ENCODE measurements at regions not wholly inside any gene's neighbourhood (a gene's known extent, or its start where the extent isn't known, plus 50 kb on each side); places are given as distances from the start of the nearest gene placed in this dataset.
"Not testable (repeated sequence)": the region's sequence is repeated elsewhere in the genome, so short reads cannot be mapped to it uniquely, and the experiment has no call there.

GRCh38 chr9:42951239-42951638, 767.8 kb downstream of the SPATA31A6 start:
- intact Hi-C loops (cut with micrococcal nuclease; ENCODE audit: unreplicated experiment); H4K20me1 ChIP-seq (ENCODE audit: insufficient read depth, low read length); H3K36me3 ChIP-seq (replicated peaks in 1 of 2; ENCODE audit: control insufficient read depth in 1 of 2, insufficient read depth in 2 of 2, low read length in 2 of 2); FAIRE-seq; H3K4me3 ChIP-seq (replicated peaks in 1 of 3; ENCODE audit: insufficient read depth in 1 of 3, low read depth in 2 of 3, low read length in 3 of 3); H2AFZ ChIP-seq (ENCODE audit: low read length); H3K79me2 ChIP-seq (ENCODE audit: insufficient read depth, low read length); H3K4me2 ChIP-seq (ENCODE audit: low read depth, low read length); in situ Hi-C loops (cut with HindIII; ENCODE audit: extremely low pct_ligation_motif_present, low pct_unique_long_range_greater_than_20kb); BruUV-seq (replicated peaks); H3K9me3 ChIP-seq (ENCODE audit: low read length); H3K27me3 ChIP-seq (ENCODE audit: control insufficient read depth in 1 of 2, insufficient read depth in 2 of 2, low read length in 2 of 2); H3K9ac ChIP-seq (ENCODE audit: insufficient read depth, low read depth, low read length); POLR2A ChIA-PET; H3K4me1 ChIP-seq (ENCODE audit: insufficient read depth, low read length); H3K27ac ChIP-seq (ENCODE audit: extremely low read length, insufficient read depth, low read length); CTCF ChIA-PET (ENCODE audit: low intra/inter-chr PET ratio, low total read pairs): not testable (repeated sequence)
- peak; percentile 1 for DNase-seq (ENCODE audit: low spot score)
- peak; percentile 76 for ATAC-seq
- WGBS (ENCODE audit: low lambda C conversion rate) = no CpG with 5 or more reads among the region's 2 CpGs
- TF ChIP-seq, protein P1, sequence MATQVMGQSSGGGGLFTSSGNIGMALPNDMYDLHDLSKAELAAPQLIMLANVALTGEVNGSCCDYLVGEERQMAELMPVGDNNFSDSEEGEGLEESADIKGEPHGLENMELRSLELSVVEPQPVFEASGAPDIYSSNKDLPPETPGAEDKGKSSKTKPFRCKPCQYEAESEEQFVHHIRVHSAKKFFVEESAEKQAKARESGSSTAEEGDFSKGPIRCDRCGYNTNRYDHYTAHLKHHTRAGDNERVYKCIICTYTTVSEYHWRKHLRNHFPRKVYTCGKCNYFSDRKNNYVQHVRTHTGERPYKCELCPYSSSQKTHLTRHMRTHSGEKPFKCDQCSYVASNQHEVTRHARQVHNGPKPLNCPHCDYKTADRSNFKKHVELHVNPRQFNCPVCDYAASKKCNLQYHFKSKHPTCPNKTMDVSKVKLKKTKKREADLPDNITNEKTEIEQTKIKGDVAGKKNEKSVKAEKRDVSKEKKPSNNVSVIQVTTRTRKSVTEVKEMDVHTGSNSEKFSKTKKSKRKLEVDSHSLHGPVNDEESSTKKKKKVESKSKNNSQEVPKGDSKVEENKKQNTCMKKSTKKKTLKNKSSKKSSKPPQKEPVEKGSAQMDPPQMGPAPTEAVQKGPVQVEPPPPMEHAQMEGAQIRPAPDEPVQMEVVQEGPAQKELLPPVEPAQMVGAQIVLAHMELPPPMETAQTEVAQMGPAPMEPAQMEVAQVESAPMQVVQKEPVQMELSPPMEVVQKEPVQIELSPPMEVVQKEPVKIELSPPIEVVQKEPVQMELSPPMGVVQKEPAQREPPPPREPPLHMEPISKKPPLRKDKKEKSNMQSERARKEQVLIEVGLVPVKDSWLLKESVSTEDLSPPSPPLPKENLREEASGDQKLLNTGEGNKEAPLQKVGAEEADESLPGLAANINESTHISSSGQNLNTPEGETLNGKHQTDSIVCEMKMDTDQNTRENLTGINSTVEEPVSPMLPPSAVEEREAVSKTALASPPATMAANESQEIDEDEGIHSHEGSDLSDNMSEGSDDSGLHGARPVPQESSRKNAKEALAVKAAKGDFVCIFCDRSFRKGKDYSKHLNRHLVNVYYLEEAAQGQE (IDR thresholded peaks at IDR 0.05; ENCODE audit: borderline replicate concordance in 1 of 2, low read depth in 1 of 2, low read length in 2 of 2) = peak; percentile 15 to 83
- TF ChIP-seq MIER2 (CRISPR knock-in tag; IDR thresholded peaks at IDR 0.05) (peak; percentile 90), RAD21 (CRISPR knock-in tag; IDR thresholded peaks at IDR 0.05) (0 out of 2 replicates have a peak, but pooled peaks have one; percentile 20), STAG1 (CRISPR knock-in tag; IDR thresholded peaks at IDR 0.05) (peak; percentile 44), CTCF (CRISPR knock-in tag; IDR thresholded peaks at IDR 0.05) (peak; percentile 49)

DNA sequence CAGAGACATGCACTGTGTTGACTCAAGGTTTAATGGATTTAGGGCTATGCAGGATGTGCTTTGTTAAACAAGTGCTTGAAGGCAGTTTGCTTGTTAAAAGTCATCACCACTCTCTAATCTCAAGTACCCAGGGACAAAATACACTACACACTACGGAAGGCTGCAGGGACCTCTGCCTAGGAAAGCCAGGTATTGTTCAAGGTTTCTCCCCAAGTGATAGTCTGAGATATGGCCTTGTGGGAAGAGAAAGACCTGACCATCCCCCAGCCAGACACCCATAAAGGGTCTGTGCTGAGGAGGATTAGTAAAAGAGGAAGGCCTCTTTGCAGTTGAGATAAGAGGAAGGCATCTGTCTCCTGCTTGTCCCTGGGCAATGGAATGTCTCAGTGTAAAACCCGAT, 781.7 kb downstream of the SPATA31A6 start:
- FAIRE-seq; ATAC-seq; H3K27ac ChIP-seq (ENCODE audit: extremely low read length, insufficient read depth, low read length); H3K36me3 ChIP-seq (replicated peaks in 1 of 2; ENCODE audit: control insufficient read depth in 1 of 2, insufficient read depth in 2 of 2, low read length in 2 of 2); intact Hi-C loops (cut with micrococcal nuclease; ENCODE audit: unreplicated experiment); H4K20me1 ChIP-seq (ENCODE audit: insufficient read depth, low read length); CTCF ChIA-PET (ENCODE audit: low intra/inter-chr PET ratio, low total read pairs); POLR2A ChIA-PET; H3K9me3 ChIP-seq (ENCODE audit: low read length); BruUV-seq (replicated peaks); in situ Hi-C loops (cut with HindIII; ENCODE audit: extremely low pct_ligation_motif_present, low pct_unique_long_range_greater_than_20kb); H3K4me2 ChIP-seq (ENCODE audit: low read depth, low read length); H3K9ac ChIP-seq (ENCODE audit: insufficient read depth, low read depth, low read length); DNase-seq (ENCODE audit: low spot score); H3K4me1 ChIP-seq (ENCODE audit: insufficient read depth, low read length); H2AFZ ChIP-seq (ENCODE audit: low read length); H3K79me2 ChIP-seq (ENCODE audit: insufficient read depth, low read length); H3K27me3 ChIP-seq (ENCODE audit: control insufficient read depth in 1 of 2, insufficient read depth in 2 of 2, low read length in 2 of 2); H3K4me3 ChIP-seq (replicated peaks in 1 of 3; ENCODE audit: insufficient read depth in 1 of 3, low read depth in 2 of 3, low read length in 3 of 3): not testable (repeated sequence)
- WGBS (ENCODE audit: low lambda C conversion rate) = 25% methylated on average over 2 of the region's 2 CpGs

DNA sequence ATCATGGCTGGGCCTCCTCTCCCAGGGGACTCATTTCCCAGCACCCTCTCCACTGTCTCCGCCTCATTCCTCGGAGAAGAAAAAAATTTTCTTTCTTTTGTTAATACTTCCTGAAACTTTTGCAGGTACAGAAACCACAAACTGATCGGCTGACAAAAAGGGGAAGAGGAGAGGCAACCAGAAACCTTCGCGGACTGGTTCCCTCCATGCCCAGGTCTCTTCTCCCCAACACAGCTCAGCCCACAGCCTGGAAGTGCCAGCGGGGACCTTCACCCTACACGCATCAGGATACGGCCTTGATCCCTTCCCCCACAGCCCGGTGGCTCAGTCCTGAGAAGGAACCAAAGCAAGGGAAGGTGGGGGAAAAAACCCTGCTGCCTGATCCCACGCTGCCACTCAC, 788.4 kb downstream of the SPATA31A6 start:
- ATAC-seq; BruUV-seq (replicated peaks); CTCF ChIA-PET (ENCODE audit: low intra/inter-chr PET ratio, low total read pairs); H3K36me3 ChIP-seq (replicated peaks in 1 of 2; ENCODE audit: control insufficient read depth in 1 of 2, insufficient read depth in 2 of 2, low read length in 2 of 2); DNase-seq (ENCODE audit: low spot score); H2AFZ ChIP-seq (ENCODE audit: low read length); H3K27ac ChIP-seq (ENCODE audit: extremely low read length, insufficient read depth, low read length); H3K9ac ChIP-seq (ENCODE audit: insufficient read depth, low read depth, low read length); intact Hi-C loops (cut with micrococcal nuclease; ENCODE audit: unreplicated experiment); H3K4me3 ChIP-seq (replicated peaks in 1 of 3; ENCODE audit: insufficient read depth in 1 of 3, low read depth in 2 of 3, low read length in 3 of 3); in situ Hi-C loops (cut with HindIII; ENCODE audit: extremely low pct_ligation_motif_present, low pct_unique_long_range_greater_than_20kb); H3K9me3 ChIP-seq (ENCODE audit: low read length); FAIRE-seq; H4K20me1 ChIP-seq (ENCODE audit: insufficient read depth, low read length); H3K4me1 ChIP-seq (ENCODE audit: insufficient read depth, low read length); H3K4me2 ChIP-seq (ENCODE audit: low read depth, low read length); POLR2A ChIA-PET; H3K27me3 ChIP-seq (ENCODE audit: control insufficient read depth in 1 of 2, insufficient read depth in 2 of 2, low read length in 2 of 2); H3K79me2 ChIP-seq (ENCODE audit: insufficient read depth, low read length): not testable (repeated sequence)
- 55% methylated on average over 8 of the region's 10 CpGs for WGBS (ENCODE audit: low lambda C conversion rate)
